Stimulated activated CD4-positive, alpha-beta T cell treated with anti-CD3 and anti-CD28 coated beads, Interleukin-15, amount 100 ng/mL, for 24 hours (primary cell): ENCODE measurements at regions not wholly inside any gene's neighbourhood (a gene's known extent, or its start where the extent isn't known, plus 50 kb on each side); places are given as distances from the start of the nearest gene placed in this dataset.
"Not testable (repeated sequence)": the region's sequence is repeated elsewhere in the genome, so short reads cannot be mapped to it uniquely, and the experiment has no call there.

Experiments
- DNase-seq: peaks from one replicate; pipeline ENCODE4 v3.0.0-alpha.2; 2020

- DNase-seq: no peak
These were observed 620.8 kb upstream of the ADGRL3 start for GRCh38 chr4:60579335-60579734.

- DNase-seq: no peak
These were observed 618.1 kb upstream of the ADGRL3 start for GRCh38 chr4:60581919-60582536.

- no peak for DNase-seq
These were observed 611.6 kb upstream of the ADGRL3 start for GRCh38 chr4:60588556-60588955.

GRCh38 chr4:60589425-60589824 is 610.7 kb upstream of the ADGRL3 start:
- no peak for DNase-seq

- DNase-seq: no peak
These were observed 610.0 kb upstream of the ADGRL3 start for GRCh38 chr4:60590116-60590515.

- no peak for DNase-seq
These were observed 594.3 kb upstream of the ADGRL3 start for GRCh38 chr4:60605646-60606354.

GRCh38 chr4:60611762-60612496 is 588.2 kb upstream of the ADGRL3 start:
- no peak for DNase-seq

GRCh38 chr4:60617731-60618130 is 582.4 kb upstream of the ADGRL3 start:
- DNase-seq: no peak

GRCh38 chr4:60619531-60620305 is 580.4 kb upstream of the ADGRL3 start:
- no peak for DNase-seq

- DNase-seq: no peak
These were observed 562.1 kb upstream of the ADGRL3 start for GRCh38 chr4:60637976-60638375.

- no peak for DNase-seq
These were observed 551.4 kb upstream of the ADGRL3 start for GRCh38 chr4:60648774-60649173.

GRCh38 chr4:60652933-60653332 is 547.2 kb upstream of the ADGRL3 start:
- no peak for DNase-seq

GRCh38 chr4:60655356-60655755 is 544.8 kb upstream of the ADGRL3 start:
- no peak for DNase-seq

- DNase-seq: no peak
These were observed 544.0 kb upstream of the ADGRL3 start for GRCh38 chr4:60656171-60656570.

GRCh38 chr4:60657041-60657440 is 543.1 kb upstream of the ADGRL3 start:
- no peak for DNase-seq

GRCh38 chr4:60657807-60658206 is 542.3 kb upstream of the ADGRL3 start:
- no peak for DNase-seq

- no peak for DNase-seq
These were observed 536.4 kb upstream of the ADGRL3 start for GRCh38 chr4:60663769-60664168.

- DNase-seq: no peak
These were observed 517.2 kb upstream of the ADGRL3 start for GRCh38 chr4:60682901-60683300.

GRCh38 chr4:60683357-60683756 is 516.8 kb upstream of the ADGRL3 start:
- no peak for DNase-seq

GRCh38 chr4:60683973-60684372 is 516.2 kb upstream of the ADGRL3 start:
- no peak for DNase-seq

- not testable (repeated sequence) for DNase-seq
These were observed 504.1 kb upstream of the ADGRL3 start for GRCh38 chr4:60696062-60696461.

GRCh38 chr4:60709061-60709460 is 491.1 kb upstream of the ADGRL3 start:
- no peak for DNase-seq

- no peak for DNase-seq
These were observed 481.3 kb upstream of the ADGRL3 start for GRCh38 chr4:60718874-60719273.
